GM18909 (cell line): ENCODE measurements at regions not wholly inside any gene's neighbourhood (a gene's known extent, or its start where the extent isn't known, plus 50 kb on each side); places are given as distances from the start of the nearest gene placed in this dataset.
"Not testable (repeated sequence)": the region's sequence is repeated elsewhere in the genome, so short reads cannot be mapped to it uniquely, and the experiment has no call there.

ENCODE experiments used
- ATAC-seq: cut with Tn5 transposase; IDR thresholded peaks from one replicate; pipeline ENCODE4 v1.9.1; 2021; ENCODE audit warnings: mild to moderate bottlenecking; ENCODE audit not compliant: unreplicated experiment, poor library complexity

DNA sequence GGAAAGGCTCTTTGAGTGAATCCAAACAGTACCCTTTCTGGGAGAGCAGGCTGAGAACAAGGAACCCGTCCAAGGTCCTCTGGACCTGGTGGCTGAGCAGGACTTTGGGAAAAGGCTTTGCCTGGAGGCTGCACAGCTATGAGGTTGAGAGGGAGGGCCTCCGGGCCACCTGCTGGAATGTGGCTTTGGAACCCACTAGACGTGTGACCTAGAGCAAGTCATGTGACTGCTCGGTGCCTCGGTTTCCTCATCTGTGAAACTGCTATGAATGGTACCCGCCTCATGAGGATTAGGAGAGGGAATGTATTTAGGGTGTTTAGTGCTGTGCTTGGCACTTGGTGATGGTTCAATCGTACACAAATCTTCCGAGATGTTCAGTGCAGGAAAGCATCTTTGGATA lies 50.4 kb downstream of the HAPSTR1 start:
- no peak for ATAC-seq

DNA sequence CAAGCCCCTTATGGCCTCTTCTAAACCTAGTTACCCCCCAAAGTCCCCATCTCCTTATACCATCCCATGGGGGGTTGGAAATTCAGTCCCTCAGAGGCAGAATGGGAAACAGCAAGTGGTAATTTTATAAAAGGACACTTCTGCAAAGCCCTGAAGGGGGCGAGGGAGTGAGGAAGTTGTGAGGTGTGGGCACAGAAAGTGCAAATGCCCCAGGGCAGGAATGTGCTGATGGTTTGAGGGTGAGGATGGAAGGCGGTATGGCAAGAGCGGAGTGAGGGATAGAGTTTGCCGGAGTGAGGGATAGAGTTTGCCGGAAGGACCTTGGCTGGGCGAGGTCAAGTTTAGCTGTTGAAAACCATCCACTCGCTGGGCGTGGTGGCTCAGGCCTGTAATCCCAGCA lies 52.7 kb downstream of the HAPSTR1 start:
- ATAC-seq = no peak

DNA sequence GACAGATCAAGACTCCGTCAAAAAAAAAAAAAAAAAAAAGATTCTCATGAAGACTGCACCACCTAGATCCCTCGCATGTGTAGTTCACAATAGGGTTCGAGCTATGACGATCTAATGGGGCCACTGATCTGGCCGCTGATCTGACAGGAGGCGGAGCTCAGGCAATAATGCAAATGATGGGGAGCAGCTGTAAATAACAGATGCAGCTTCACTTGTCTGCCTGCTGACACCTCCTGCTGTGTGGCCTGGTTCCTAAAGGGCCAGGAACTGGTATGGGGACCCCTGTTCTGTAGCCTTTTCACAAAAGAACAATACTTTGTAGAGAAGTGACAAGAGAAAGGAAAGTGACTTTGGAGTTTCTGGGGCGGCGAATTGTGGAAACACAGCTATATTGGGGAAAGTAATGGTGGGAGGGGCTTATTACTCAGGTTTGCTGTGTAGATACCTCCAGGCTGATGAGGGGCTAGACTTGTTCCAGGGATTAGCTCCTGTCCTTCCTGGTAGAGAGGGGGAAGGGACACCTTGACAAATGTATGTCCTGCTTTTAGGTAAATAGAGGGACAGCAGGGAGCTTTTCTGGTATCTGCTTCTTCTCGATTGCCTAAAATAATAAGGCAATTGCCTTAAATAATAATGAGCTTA lies 57.1 kb downstream of the HAPSTR1 start:
- ATAC-seq = no peak

DNA sequence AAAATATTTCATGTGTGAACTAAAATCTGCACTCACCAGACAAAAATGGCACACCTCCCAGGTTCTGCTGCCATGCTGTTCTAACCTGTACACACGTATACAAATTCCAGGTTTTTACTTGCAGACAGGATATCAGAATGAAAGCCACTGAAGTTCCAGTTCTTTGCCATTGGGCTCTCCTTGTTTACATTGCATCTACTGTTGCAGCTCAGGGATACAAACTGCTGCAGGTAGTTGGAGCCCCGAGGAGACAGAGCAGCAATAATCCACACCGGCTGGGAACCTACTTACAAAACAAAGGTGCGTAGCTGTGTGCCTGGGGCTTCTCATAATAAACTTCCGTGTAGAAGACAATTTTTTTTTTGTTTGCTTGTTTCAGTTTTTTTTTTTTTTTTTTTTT lies 59.6 kb downstream of the HAPSTR1 start:
- ATAC-seq = no peak

DNA sequence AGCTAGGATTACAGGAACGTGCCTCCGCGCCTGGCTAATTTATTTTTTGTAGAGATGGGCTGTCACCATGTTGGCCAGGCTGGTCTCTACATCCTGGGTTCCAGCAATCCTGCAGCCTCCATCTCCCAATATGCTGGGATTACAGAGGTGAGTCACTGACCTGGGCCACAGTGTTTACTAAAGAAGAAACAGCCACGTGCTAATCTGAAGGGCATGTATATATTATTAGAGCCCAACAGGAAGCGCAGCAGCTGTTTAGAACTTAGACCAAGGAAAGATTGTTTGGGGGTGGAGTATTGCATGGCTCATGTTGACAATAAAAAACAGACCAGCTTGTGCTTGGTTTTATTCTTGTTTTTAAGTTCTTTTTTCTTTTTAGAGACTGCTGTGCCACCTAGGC lies 60.2 kb downstream of the HAPSTR1 start:
- ATAC-seq = no peak

DNA sequence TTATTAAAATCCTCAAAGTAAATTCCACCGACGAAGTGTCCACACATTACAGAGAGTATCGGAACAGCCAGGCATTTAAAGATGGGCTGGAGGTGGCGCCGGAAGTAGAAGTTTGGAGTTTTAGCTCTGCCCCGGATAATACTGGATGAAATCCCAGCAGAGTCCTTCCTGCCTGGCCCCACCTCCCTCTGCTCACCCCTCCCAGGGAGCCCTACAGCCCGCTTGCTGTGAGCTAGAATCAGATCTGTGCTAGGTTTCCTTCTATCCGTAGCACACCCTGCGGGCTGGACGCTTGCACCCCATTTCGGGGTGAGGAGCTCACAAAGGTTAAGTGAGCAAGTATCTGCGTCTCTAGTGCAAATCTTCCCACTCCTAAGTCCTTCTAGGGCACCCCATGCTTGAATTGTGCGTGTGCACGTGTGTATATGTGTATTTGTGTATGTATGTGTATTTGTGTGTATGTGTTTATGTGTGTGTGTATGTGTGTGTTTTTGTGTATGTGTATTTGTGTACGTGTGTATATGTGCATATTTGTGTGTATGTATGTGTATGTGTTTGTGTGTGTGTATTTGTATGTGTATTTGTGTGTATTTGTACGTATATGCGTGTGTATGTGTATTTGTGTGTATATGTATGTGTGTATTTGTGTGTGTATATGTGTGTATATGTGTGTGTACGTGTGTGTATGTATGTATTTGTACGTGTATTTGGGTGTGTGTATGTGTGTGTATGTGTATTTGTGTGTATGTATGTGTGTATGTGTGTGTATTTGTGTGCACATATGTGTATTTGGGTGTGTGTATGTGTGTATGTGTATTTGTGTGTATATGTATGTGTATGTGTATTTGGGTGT lies 61.4 kb downstream of the HAPSTR1 start:
- no peak for ATAC-seq

DNA sequence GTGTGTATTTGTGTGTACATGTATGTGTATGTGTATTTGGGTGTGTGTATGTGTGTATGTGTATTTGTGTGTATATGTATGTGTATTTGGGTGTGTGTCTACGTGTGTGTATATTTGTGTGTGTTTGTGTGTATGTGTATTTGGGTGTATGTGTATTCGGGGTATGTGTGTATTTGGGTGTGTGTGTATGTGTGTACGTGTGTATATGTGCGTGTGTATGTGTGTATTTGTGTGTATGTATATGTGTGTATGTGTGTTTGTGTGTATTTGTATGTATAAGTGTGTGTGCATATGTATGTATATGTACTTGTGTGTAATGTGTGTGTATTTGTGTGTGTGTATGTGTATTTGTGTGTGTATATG lies 62.0 kb downstream of the HAPSTR1 start:
- no peak for ATAC-seq

DNA sequence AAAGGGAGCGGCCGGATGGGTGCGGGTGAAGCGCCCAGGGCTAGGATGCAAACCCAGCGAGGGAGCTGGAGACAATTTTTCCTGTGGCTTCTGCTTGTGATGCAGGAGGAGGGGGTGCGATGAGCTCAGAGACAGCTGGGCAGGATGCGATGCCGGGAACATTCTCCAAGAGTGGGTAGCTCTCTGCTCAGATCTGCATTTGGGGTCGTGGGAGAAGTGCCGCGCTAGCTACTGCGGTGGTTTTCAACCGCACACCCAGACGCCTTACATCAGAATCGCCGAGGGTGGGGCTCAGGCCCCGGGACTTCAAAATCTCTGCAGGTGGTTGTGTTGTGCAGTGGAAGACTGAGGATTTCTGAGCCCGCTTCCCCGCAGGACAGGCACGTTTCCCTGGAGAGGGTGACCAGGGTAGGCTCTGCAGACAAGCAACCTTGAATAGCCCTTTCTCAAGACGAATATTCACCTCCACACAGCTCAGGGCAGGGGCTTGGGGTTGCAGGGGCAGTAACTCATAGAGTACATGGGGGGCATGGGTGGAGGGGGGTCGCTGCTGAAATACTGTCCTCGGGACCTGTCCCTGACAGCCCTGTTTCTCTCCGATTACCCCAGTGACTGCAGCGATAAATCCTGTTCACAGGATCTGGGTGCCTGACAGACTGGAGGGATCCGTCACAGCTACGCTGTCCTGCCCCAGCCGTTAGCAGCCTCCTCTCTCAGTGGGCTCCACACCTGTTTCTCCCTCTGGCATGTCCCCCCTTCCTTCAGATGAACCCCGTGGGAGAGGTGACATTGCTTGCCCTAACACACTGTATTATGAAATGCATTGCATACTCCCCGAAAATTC lies 63.3 kb downstream of the HAPSTR1 start:
- ATAC-seq = no peak

DNA sequence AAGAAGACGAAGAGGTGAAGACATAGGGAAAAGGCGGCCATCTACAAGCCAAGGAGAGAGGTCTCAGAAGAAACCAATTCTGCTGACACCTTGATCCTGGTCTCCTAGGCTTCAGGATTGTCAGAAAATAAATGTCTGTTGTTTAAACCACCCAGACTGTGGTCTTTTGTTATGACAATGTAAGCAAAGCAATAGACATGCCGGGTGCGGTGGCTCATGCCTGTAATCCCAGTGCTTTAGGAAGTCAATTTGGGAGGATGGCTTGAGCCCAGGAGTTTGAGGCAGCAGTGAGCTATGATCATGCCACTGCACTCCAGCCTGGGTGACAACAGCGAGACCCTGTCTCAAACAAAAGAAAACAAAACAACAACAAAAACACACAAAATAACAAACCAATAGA lies 64.4 kb downstream of the HAPSTR1 start:
- ATAC-seq = no peak

DNA sequence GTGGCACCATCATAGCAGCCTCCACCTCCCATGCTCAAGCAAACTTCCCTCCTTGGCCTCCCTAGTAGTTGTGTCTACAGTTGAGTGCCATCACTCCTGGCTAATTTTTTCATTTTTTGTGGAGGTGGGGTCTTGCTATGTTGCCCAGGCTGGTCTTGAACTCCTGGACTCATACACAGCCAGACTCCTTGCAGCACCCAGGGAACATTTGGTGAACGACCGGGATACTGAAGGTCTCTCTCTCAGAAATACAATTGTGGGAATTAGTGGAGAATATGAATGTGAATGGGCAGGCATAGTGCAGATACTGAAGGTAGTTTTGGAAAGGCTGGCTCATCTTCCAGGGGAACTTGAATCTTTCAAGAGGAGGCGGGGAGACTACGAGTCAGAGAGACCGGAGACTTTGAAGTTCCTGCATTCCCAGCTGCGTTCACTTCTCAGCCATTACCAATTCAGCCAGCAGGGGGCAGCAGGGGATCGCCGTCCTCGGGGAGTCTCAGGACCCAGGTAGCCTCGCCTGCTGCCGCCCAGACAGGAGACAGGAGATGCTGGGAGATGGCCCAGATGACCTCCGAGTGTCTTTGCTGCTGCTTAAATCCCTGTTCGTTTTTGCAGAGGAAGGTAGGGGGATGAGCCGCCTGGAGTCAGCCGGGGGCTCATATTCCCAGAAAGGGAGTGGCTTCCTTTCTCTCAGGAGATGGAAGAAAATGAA lies 68.6 kb downstream of the HAPSTR1 start:
- no peak for ATAC-seq

DNA sequence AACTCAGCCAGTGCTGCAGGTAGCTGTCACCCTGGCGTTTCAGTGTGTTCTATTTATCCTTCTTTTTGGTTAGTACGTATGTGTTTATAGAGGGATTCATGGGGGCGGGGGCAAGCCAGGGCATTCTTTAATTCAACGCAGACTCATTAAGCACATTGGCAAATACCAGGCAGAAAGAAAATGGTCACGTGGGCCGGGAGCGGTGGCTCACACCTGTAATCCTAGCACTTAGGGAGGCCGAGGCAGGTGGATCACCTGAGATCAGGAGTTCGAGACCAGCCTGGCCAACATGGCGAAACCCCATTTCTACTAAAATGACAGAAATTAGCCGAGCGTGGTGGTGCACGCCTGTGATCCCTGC lies 69.1 kb downstream of the HAPSTR1 start:
- ATAC-seq = no peak

DNA sequence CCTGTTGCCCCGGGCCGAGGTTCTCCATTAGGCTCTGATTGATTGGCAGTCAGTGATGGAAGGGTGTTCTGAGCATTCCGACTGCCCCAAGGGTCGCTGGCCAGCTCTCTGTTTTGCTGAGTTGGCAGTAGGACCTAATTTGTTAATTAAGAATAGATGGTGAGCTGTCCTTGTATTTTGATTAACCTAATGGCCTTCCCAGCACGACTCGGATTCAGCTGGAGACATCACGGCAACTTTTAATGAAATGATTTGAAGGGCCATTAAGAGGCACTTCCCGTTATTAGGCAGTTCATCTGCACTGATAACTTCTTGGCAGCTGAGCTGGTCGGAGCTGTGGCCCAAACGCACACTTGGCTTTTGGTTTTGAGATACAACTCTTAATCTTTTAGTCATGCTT lies 74.2 kb downstream of the HAPSTR1 start:
- no peak for ATAC-seq

DNA sequence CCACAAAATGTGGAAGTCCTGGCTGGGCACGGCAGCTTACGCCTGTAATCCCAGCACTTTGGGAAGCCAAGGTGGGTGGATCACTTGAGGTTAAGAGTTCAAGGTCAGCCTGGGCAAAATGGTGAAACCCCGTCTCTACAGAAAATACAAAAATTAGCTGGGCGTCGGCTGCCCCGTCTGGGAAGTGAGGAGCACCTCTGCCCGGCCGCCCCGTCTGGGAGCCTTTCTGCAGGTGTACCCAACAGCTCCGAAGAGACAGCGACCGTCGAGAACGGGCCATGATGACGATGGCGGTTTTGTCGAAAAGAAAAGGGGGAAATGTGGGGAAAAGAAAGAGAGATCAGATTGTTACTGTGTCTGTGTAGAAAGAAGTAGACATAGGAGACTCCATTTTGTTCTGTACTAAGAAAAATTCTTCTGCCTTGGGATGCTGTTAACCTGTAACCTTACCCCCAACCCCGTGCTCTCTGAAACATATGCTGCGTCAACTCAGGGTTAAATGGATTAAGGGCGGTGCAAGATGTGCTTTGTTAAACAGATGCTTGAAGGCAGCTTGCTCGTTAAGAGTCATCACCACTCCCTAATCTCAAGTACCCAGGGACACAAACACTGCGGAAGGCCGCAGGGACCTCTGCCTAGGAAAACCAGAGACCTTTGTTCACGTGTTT lies 75.0 kb downstream of the HAPSTR1 start:
- ATAC-seq = not testable (repeated sequence)

DNA sequence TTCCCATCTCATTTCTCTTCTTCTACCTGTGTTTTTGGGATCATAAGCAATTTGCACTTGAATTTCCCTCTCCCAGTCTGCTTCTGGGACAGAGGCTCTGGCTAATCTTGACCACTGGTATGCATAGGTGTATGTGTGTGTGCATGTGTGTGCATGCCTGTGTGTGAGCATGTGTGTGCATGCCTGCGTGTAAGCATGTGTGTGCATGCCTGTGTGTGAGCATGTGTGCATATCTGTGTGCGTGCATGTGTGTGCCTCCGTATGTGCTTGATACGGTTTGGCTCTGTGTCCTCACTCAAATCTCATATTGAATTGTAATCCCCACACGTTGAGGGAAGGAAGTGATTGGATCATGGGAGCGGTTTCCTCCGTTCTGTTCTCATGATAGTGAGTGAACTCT lies 77.7 kb downstream of the HAPSTR1 start:
- ATAC-seq = no peak

DNA sequence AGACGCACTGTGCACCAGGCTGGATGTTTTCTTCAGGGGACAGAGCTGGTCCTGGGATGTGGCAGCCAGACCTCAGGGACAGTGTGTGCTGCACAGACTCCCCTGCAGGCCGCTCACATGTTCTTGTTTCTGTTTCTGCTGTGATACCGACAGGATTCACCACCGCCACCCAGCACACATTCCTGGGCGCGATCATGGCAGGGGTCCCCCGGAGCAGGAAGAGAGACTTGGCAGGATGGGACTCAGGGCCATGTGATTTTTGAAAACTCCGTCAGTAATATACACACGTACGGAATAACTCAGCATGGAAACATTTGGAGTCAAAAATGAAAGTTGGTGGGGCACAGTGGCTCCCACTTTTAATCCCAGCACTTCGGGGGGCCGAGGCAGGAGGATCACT lies 79.0 kb downstream of the HAPSTR1 start:
- ATAC-seq = no peak

DNA sequence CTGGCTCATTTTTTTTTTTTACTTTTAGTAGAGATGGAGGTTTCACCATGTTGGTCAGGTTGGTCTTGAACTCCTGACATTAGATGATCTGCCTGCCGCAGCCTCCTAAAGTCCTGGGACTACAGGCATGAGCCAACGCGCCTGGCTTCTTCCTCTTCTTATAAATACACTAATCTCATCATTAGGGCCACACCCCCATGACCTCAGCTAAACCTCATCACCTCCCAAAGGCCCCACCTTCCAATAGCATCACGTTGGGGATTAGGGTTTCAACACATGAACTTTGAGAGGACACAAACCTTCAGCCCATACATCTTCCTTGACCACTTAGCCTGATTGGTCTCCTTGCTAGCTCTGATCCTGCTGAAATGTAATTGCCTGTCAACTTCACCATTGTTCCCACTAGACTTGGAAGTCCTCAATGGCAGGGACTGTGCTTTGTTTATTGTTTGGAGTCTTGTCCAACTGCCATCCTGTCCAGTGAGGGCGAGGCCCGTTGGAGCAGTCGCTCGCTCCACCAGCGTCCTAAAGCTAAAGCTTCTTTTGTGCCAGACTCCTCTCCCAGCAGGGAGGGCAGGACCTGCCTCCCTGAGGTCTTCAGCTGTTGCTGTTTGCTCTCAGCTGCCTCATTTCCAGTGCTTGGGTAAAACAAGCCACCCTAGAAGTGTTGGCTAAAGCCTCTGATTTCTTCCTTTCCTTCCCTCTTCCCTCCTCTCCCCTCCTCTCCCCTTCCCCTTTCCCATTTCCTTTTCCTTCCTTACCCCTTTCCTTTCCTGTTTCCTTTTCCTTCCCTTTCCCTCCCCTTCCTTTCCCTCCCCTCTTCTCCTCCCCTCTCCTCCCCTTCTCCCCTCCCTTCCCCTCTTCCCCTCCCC lies 85.3 kb downstream of the HAPSTR1 start:
- ATAC-seq = no peak

DNA sequence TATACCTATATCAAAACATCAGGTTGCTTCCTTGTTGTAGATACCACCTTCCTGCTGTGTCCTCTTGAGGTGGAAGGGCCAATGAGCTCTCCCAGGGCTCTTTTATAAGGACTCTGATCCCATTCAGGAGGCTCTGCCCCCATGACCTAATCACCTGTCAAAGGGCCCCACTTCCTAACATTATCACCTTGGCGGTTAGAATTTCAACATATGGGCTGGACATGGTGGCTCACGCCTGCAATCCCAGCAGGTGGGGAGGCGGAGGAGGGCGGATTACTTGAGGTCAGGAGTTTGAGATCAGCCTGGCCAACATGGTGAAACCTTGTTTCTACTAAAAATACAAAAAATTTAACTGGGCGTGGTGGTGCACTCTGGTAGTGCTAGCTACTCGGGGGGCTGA lies 86.4 kb downstream of the HAPSTR1 start:
- ATAC-seq = no peak

DNA sequence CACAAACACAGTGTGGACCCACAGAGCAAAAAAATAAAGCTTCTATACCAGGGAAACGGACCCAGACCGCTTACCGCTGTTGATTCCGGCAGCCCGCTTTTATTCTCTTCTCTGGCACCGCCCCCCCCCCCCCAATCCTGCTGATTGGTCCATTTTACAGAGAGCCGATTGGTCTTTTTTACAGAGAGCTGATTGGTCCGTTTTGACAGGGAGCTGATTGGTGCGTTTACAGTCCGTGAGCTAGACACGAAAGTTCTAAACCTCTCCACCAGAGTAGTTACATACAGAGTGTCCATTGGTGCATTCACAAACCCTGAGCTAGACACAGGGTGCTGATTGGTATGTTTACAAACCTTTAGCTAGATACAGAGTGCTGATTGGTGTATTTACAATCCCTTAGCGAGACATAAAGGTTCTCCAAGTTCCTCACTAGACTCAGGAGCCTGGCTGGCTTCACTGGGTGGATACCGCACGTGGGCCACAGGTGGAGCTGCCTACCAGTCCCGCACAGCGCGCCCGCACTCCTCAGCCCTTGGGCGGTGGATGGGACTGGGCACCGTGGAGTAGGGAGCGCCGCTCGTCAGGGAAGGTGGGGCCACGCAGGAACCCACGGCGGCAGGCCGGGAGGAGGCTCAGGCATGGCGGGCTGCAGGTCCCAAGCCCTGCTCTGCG lies 92.4 kb downstream of the HAPSTR1 start:
- ATAC-seq = no peak

DNA sequence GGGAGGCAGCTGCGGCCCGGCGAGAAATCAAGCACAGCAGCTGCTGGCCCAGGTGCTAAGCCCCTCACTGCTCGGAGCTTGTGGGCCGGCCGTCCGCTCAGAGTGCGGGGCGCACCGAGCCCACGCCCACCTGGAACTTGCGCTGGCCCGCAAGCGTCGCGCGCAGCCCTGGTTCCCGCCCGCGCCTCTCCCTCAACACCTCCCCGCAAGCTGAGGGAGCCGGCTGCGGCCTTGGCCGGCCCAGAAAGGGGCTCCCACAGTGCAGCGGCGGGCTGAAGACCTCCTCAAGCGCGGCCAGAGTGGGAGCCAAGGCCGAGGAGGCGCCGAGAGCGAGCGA lies 92.9 kb downstream of the HAPSTR1 start:
- ATAC-seq = no peak
